ENCODE measurements at regions not wholly inside any gene's neighbourhood (a gene's known extent, or its start where the extent isn't known, plus 50 kb on each side); places are given as distances from the start of the nearest gene placed in this dataset.
A peak's percentile ranks its signal among the peaks of the same experiment; 100 is the strongest.

- 50 to 57% methylated on average over 2 to 3 of the region's 3 CpGs for WGBS, 2 donors (ENCODE audit: low coverage in 1 of 2)
- Histone ChIP-seq H3K27me3 (no peaks in the 10 kb centered on the region), H3K4me3 (no peak overlapping the region), H3K27ac (no peak overlapping the region), H3K4me1 (peaks cover 0 to 25% (median 11%) of the 10 kb centered on the region in 4 donors), H3K36me3 (no peaks in the 10 kb centered on the region), H3K9me3 (no peaks in the 10 kb centered on the region)
- DNase-seq = no peak
- in situ Hi-C loops (cut with MboI; ENCODE audit: low pct_ligation_motif_present in 1 of 4, low pct_unique_long_range_greater_than_20kb in 1 of 4, low sequenced_read_pairs in 3 of 4) = no loop called here
- TF ChIP-seq POLR2AphosphoS5 (IDR thresholded peaks at IDR 0.05) (no peak), CTCF (IDR thresholded peaks at IDR 0.05) (no peak), EP300 (IDR thresholded peaks at IDR 0.05; ENCODE audit: low read depth) (no peak), POLR2A (IDR thresholded peaks at IDR 0.05) (no peak)
- intact Hi-C loops (cut with DNase I; ENCODE audit: low total_unique reads) = no loop called here
These were observed 154.1 kb downstream of the MAT2B start for GRCh38 chr5:163659568-163659902.

GRCh38 chr5:163660486-163660885 lies 155.1 kb downstream of the MAT2B start:
- no peaks in the 10 kb centered on the region for H3K36me3 ChIP-seq

GRCh38 chr5:163661360-163661759 lies 155.9 kb downstream of the MAT2B start:
- peak; percentile 18 for DNase-seq
- TF ChIP-seq CTCF (IDR thresholded peaks at IDR 0.05) (no peak), POLR2AphosphoS5 (IDR thresholded peaks at IDR 0.05) (peak in 1 of 3 donors; percentile 10)
- Histone ChIP-seq H3K36me3 (no peaks in the 10 kb centered on the region), H3K27me3 (no peaks in the 10 kb centered on the region), H3K27ac (peak overlapping the region; percentile 46 to 77 (median 60)), H3K4me1 (peaks cover 0 to 25% (median 11%) of the 10 kb centered on the region in 4 donors), H3K9me3 (no peaks in the 10 kb centered on the region), H3K4me3 (no peak overlapping the region)
- in situ Hi-C loops (cut with MboI; ENCODE audit: low pct_ligation_motif_present in 1 of 4, low pct_unique_long_range_greater_than_20kb in 1 of 4, low sequenced_read_pairs in 3 of 4) (no loop called here), intact Hi-C loops (cut with DNase I; ENCODE audit: low total_unique reads) (no loop called here)
- WGBS, 2 donors (ENCODE audit: low coverage in 1 of 2) = 60% methylated on average over 1 of the region's 1 CpG; no CpG with 5 or more reads in 1 of the 2 donors

More at GRCh38 chr5:163660486-163660885, 155.1 kb downstream of the MAT2B start:
- intact Hi-C loops (cut with DNase I; ENCODE audit: low total_unique reads) (no loop called here), in situ Hi-C loops (cut with MboI; ENCODE audit: low pct_ligation_motif_present in 1 of 4, low pct_unique_long_range_greater_than_20kb in 1 of 4, low sequenced_read_pairs in 3 of 4) (no loop called here)
- H3K27me3 ChIP-seq = no peaks in the 10 kb centered on the region
- WGBS, 2 donors (ENCODE audit: low coverage in 1 of 2) = 45 to 78% methylated on average over 1 of the region's 1 CpG
- H3K4me1 ChIP-seq = peaks cover 0 to 25% (median 11%) of the 10 kb centered on the region in 4 donors
- H3K9me3 ChIP-seq = no peaks in the 10 kb centered on the region
- no peak overlapping the region for H3K4me3 ChIP-seq
- no peak for DNase-seq
- no peak for TF ChIP-seq EP300 (IDR thresholded peaks at IDR 0.05; ENCODE audit: low read depth)
- no peak for TF ChIP-seq POLR2AphosphoS5 (IDR thresholded peaks at IDR 0.05)
- TF ChIP-seq POLR2A (IDR thresholded peaks at IDR 0.05) = no peak
- TF ChIP-seq CTCF (IDR thresholded peaks at IDR 0.05) = no peak
- H3K27ac ChIP-seq = no peak overlapping the region

- intact Hi-C loops (cut with DNase I; ENCODE audit: low total_unique reads) (no loop called here), in situ Hi-C loops (cut with MboI; ENCODE audit: low pct_ligation_motif_present in 1 of 4, low pct_unique_long_range_greater_than_20kb in 1 of 4, low sequenced_read_pairs in 3 of 4) (no loop called here)
- Histone ChIP-seq H3K27me3 (no peaks in the 10 kb centered on the region), H3K4me3 (no peak overlapping the region), H3K9me3 (no peaks in the 10 kb centered on the region), H3K36me3 (no peaks in the 10 kb centered on the region), H3K27ac (no peak overlapping the region), H3K4me1 (no peaks in the 10 kb centered on the region)
- no peak for DNase-seq
- TF ChIP-seq POLR2AphosphoS5 (IDR thresholded peaks at IDR 0.05) (no peak), CTCF (IDR thresholded peaks at IDR 0.05) (no peak), EP300 (IDR thresholded peaks at IDR 0.05; ENCODE audit: low read depth) (no peak), POLR2A (IDR thresholded peaks at IDR 0.05) (no peak)
These were observed 164.6 kb downstream of the MAT2B start for GRCh38 chr5:163670036-163670435.

All from transverse colon (tissue), 4 donors.